ENCODE measurements at regions not wholly inside any gene's neighbourhood (a gene's known extent, or its start where the extent isn't known, plus 50 kb on each side); places are given as distances from the start of the nearest gene placed in this dataset.

GRCh38 chr7:34596887-34597286, 61.1 kb upstream of the NPSR1 start:
- TF ChIP-seq POLR2A (IDR thresholded peaks at IDR 0.05): no peak
- TF ChIP-seq, protein P1, sequence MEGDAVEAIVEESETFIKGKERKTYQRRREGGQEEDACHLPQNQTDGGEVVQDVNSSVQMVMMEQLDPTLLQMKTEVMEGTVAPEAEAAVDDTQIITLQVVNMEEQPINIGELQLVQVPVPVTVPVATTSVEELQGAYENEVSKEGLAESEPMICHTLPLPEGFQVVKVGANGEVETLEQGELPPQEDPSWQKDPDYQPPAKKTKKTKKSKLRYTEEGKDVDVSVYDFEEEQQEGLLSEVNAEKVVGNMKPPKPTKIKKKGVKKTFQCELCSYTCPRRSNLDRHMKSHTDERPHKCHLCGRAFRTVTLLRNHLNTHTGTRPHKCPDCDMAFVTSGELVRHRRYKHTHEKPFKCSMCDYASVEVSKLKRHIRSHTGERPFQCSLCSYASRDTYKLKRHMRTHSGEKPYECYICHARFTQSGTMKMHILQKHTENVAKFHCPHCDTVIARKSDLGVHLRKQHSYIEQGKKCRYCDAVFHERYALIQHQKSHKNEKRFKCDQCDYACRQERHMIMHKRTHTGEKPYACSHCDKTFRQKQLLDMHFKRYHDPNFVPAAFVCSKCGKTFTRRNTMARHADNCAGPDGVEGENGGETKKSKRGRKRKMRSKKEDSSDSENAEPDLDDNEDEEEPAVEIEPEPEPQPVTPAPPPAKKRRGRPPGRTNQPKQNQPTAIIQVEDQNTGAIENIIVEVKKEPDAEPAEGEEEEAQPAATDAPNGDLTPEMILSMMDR (IDR thresholded peaks at IDR 0.05): no peak

All from breast epithelium (tissue), 3 donors.